Smooth muscle cell (in vitro differentiated cells): ENCODE measurements at regions not wholly inside any gene's neighbourhood (a gene's known extent, or its start where the extent isn't known, plus 50 kb on each side); places are given as distances from the start of the nearest gene placed in this dataset.

Experiments used
- DNase-seq: peaks from one replicate; lab custom pipeline; 2025; ENCODE audit not compliant: unreplicated experiment; lab: John Stamatoyannopoulos, UW
- H2AFZ ChIP-seq: fragments of 200-600 bp; sonication (generic); 2 replicates; pipeline ENCODE4 v1.6.0; 2016; ENCODE audit warnings: antibody characterized with exemption, low read depth, mild to moderate bottlenecking
- H3F3A ChIP-seq: fragments of 200-600 bp; sonication (generic); 2 replicates; pipeline ENCODE4 v1.6.0; 2017; ENCODE audit warnings: antibody characterized with exemption, low read depth
- H3K27ac ChIP-seq: fragments of 200-600 bp; sonication (generic); 2 replicates; pipeline ENCODE4 v1.5.1; 2016; ENCODE audit warnings: low read depth, mild to moderate bottlenecking
- H3K27me3 ChIP-seq: fragments of 200-600 bp; sonication (generic); 2 replicates; pipeline ENCODE4 v1.6.1; 2016; ENCODE audit warnings: low read depth, mild to moderate bottlenecking
- H3K36me3 ChIP-seq: fragments of 200-600 bp; sonication (generic); 2 replicates; pipeline ENCODE4 v1.5.1; 2016; ENCODE audit warnings: low read depth
- H3K4me1 ChIP-seq: fragments of 200-600 bp; sonication (generic); 2 replicates; pipeline ENCODE4 v1.5.1; 2016; ENCODE audit warnings: low read depth
- H3K4me2 ChIP-seq: fragments of 200-600 bp; sonication (generic); 2 replicates; pipeline ENCODE4 v1.6.0; 2016; ENCODE audit warnings: mild to moderate bottlenecking
- H3K4me3 ChIP-seq: fragments of 200-600 bp; sonication (generic); 2 replicates; pipeline ENCODE4 v1.5.1; 2016; ENCODE audit warnings: mild to moderate bottlenecking
- H3K79me2 ChIP-seq: fragments of 200-600 bp; sonication (generic); 2 replicates; pipeline ENCODE4 v1.6.0; 2016; ENCODE audit warnings: low read depth, mild to moderate bottlenecking
- H3K9ac ChIP-seq: fragments of 200-600 bp; sonication (generic); 2 replicates; pipeline ENCODE4 v1.6.0; 2016; ENCODE audit warnings: low read depth
- H3K9me3 ChIP-seq: fragments of 200-600 bp; sonication (generic); replicated peaks from 2 replicates; pipeline ENCODE4 v1.5.1; 2016; ENCODE audit warnings: low read depth
- H4K20me1 ChIP-seq: fragments of 200-600 bp; sonication (generic); 2 replicates; pipeline ENCODE4 v1.6.0; 2016; ENCODE audit warnings: low read depth
- CTCF ChIP-seq: fragments of 200-600 bp; sonication (generic); IDR thresholded peaks from 2 replicates; pipeline ENCODE4 v1.5.1; 2017; ENCODE audit warnings: borderline replicate concordance, mild to moderate bottlenecking, antibody characterized with exemption; ENCODE audit not compliant: insufficient read depth, poor library complexity, severe bottlenecking
- WGBS: methylation state at CpG from one replicate; pipeline ENCODE4 v1.1.7; 2016; ENCODE audit warnings: low lambda C conversion rate; 5-methylcytosine and 5-hydroxymethylcytosine counted together

- peaks cover 4% of the 10 kb centered on the region for H3K4me1 ChIP-seq
- H3K9ac ChIP-seq = no peak overlapping the region
- peaks cover 41% of the 10 kb centered on the region for H3K27me3 ChIP-seq
- H3K4me3 ChIP-seq = no peak overlapping the region
- H4K20me1 ChIP-seq = no peaks in the 10 kb centered on the region
- no peak overlapping the region for H2AFZ ChIP-seq
- TF ChIP-seq CTCF = no peak
- H3K79me2 ChIP-seq = no peaks in the 10 kb centered on the region
- WGBS = 24% methylated on average over 19 of the region's 19 CpGs
- no peaks in the 10 kb centered on the region for H3K36me3 ChIP-seq
- H3K4me2 ChIP-seq = peak overlapping the region; percentile 73
- H3K9me3 ChIP-seq = no peaks in the 10 kb centered on the region
- no peak overlapping the region for H3K27ac ChIP-seq
- no peaks in the 10 kb centered on the region for H3F3A ChIP-seq
- no peak for DNase-seq
These were observed 52.0 kb upstream of the LHX1 start for GRCh38 chr17:36885153-36885735.

- Histone ChIP-seq H3K79me2 (no peaks in the 10 kb centered on the region), H3K27ac (no peak overlapping the region), H3K4me3 (no peak overlapping the region), H3K36me3 (no peaks in the 10 kb centered on the region), H4K20me1 (no peaks in the 10 kb centered on the region), H3K27me3 (peaks cover 47% of the 10 kb centered on the region), H3K4me1 (peaks cover 4% of the 10 kb centered on the region), H3K9ac (no peak overlapping the region), H3K9me3 (no peaks in the 10 kb centered on the region), H3F3A (no peaks in the 10 kb centered on the region), H3K4me2 (no peak overlapping the region), H2AFZ (no peak overlapping the region)
- 76% methylated on average over 21 of the region's 21 CpGs for WGBS
- DNase-seq = no peak
- no peak for TF ChIP-seq CTCF
These were observed 51.4 kb upstream of the LHX1 start for GRCh38 chr17:36885771-36886377.
